ENCODE measurements at regions not wholly inside any gene's neighbourhood (a gene's known extent, or its start where the extent isn't known, plus 50 kb on each side); places are given as distances from the start of the nearest gene placed in this dataset.

GRCh38 chr13:73449252-73449651, 390.4 kb downstream of the KLF5 start:
- no peak for DNase-seq

- DNase-seq = peak; percentile 5
Observed at GRCh38 chr13:73440296-73440895, 381.6 kb downstream of the KLF5 start.

GRCh38 chr13:73433890-73434289, 375.1 kb downstream of the KLF5 start:
- DNase-seq = no peak

- no peak for DNase-seq
Observed at GRCh38 chr13:73433458-73433857, 374.7 kb downstream of the KLF5 start.

- DNase-seq = no peak
Observed at GRCh38 chr13:73429701-73430100, 370.9 kb downstream of the KLF5 start.

GRCh38 chr13:73428706-73429105, 369.9 kb downstream of the KLF5 start:
- DNase-seq = no peak

- no peak for DNase-seq
Observed at GRCh38 chr13:73428137-73428536, 369.3 kb downstream of the KLF5 start.

GRCh38 chr13:73422973-73423372, 364.2 kb downstream of the KLF5 start:
- DNase-seq = no peak

- DNase-seq = no peak
Observed at GRCh38 chr13:73421310-73421912, 362.6 kb downstream of the KLF5 start.

GRCh38 chr13:73419186-73419585, 360.4 kb downstream of the KLF5 start:
- DNase-seq = no peak

GRCh38 chr13:73417012-73417615, 358.3 kb downstream of the KLF5 start:
- DNase-seq = no peak

GRCh38 chr13:73416093-73416492, 357.3 kb downstream of the KLF5 start:
- no peak for DNase-seq

- DNase-seq = no peak
Observed at GRCh38 chr13:73413656-73414055, 354.9 kb downstream of the KLF5 start.

GRCh38 chr13:73412933-73413332, 354.1 kb downstream of the KLF5 start:
- DNase-seq = no peak

GRCh38 chr13:73411067-73411809, 352.4 kb downstream of the KLF5 start:
- no peak for DNase-seq

GRCh38 chr13:73406454-73406853, 347.6 kb downstream of the KLF5 start:
- no peak for DNase-seq

GRCh38 chr13:73404581-73404980, 345.8 kb downstream of the KLF5 start:
- no peak for DNase-seq

GRCh38 chr13:73403355-73404120, 344.7 kb downstream of the KLF5 start:
- no peak for DNase-seq

GRCh38 chr13:73401769-73402168, 343.0 kb downstream of the KLF5 start:
- DNase-seq = no peak

GRCh38 chr13:73399347-73400216, 340.8 kb downstream of the KLF5 start:
- DNase-seq = no peak
